H9 (cell line): ENCODE measurements at regions not wholly inside any gene's neighbourhood (a gene's known extent, or its start where the extent isn't known, plus 50 kb on each side); places are given as distances from the start of the nearest gene placed in this dataset.

Experiments used
- DNase-seq: peaks from one replicate; pipeline ENCODE4 v3.0.0-alpha.2; 2017
- H2AFZ ChIP-seq: one replicate; pipeline ENCODE4 v1.6.1; 2013; ENCODE audit warnings: mild to moderate bottlenecking, low read length, control low read depth, moderate library complexity
- H2AK5ac ChIP-seq: 2 replicates; pipeline ENCODE4 v1.6.1; 2013; ENCODE audit warnings: low read length, control low read depth, mixed read lengths; ENCODE audit not compliant: insufficient read length
- H2BK120ac ChIP-seq: one replicate; pipeline ENCODE4 v1.6.1; 2013; ENCODE audit warnings: low read depth, mild to moderate bottlenecking, low read length, control low read depth, inconsistent platforms; ENCODE audit not compliant: poor library complexity, severe bottlenecking
- H2BK12ac ChIP-seq: 2 replicates; pipeline ENCODE4 v1.6.1; 2013; ENCODE audit warnings: low read length, control low read depth, mixed read lengths, low read depth; ENCODE audit not compliant: insufficient read length
- H2BK15ac ChIP-seq: 2 replicates; pipeline ENCODE4 v1.6.1; 2013; ENCODE audit warnings: low read depth, low read length, control low read depth
- H2BK20ac ChIP-seq: one replicate; pipeline ENCODE4 v1.6.1; 2013; ENCODE audit warnings: low read depth, mild to moderate bottlenecking, low read length, control low read depth, inconsistent platforms; ENCODE audit not compliant: poor library complexity, severe bottlenecking
- H2BK5ac ChIP-seq: 2 replicates; pipeline ENCODE4 v1.6.1; 2013; ENCODE audit warnings: low read length, control low read depth, mixed read lengths; ENCODE audit not compliant: insufficient read length
- H3K14ac ChIP-seq: 2 replicates; pipeline ENCODE4 v1.6.1; 2013; ENCODE audit warnings: low read length, control low read depth; ENCODE audit not compliant: insufficient read depth
- H3K18ac ChIP-seq: 2 replicates; pipeline ENCODE4 v1.6.1; 2013; ENCODE audit warnings: low read depth, mild to moderate bottlenecking, mixed read lengths, low read length, control low read depth; ENCODE audit not compliant: insufficient read length
- H3K23ac ChIP-seq: 2 replicates; pipeline ENCODE4 v1.6.1; 2013; ENCODE audit warnings: low read length, control low read depth, mixed read lengths, low read depth; ENCODE audit not compliant: insufficient read length
- H3K23me2 ChIP-seq: 2 replicates; pipeline ENCODE4 v1.6.1; 2013; ENCODE audit warnings: low read depth, mild to moderate bottlenecking, mixed read lengths, low read length, control low read depth; ENCODE audit not compliant: insufficient read length, poor library complexity, severe bottlenecking
- H3K27ac ChIP-seq: 2 replicates; pipeline ENCODE4 v1.5.1; 2013; ENCODE audit warnings: low read length, control low read depth, mixed read lengths, low read depth; ENCODE audit not compliant: insufficient read length
- H3K27me3 ChIP-seq: 2 replicates; pipeline ENCODE4 v1.6.1; 2013; ENCODE audit warnings: low read length, control low read depth, inconsistent platforms; ENCODE audit not compliant: insufficient read depth
- H3K4ac ChIP-seq: 2 replicates; pipeline ENCODE4 v1.6.1; 2013; ENCODE audit warnings: low read depth, mild to moderate bottlenecking, control low read depth, inconsistent platforms, low read length, moderate library complexity
- H3K4me1 ChIP-seq: 2 replicates; pipeline ENCODE4 v1.6.1; 2013; ENCODE audit warnings: low read length, control low read depth, inconsistent platforms; ENCODE audit not compliant: insufficient read depth
- H3K4me2 ChIP-seq: 2 replicates; pipeline ENCODE4 v1.6.1; 2013; ENCODE audit warnings: low read length, control low read depth, mixed read lengths; ENCODE audit not compliant: insufficient read length, insufficient read depth
- H3K56ac ChIP-seq: 2 replicates; pipeline ENCODE4 v1.6.1; 2013; ENCODE audit warnings: low read depth, mild to moderate bottlenecking, mixed read lengths, low read length, control low read depth; ENCODE audit not compliant: insufficient read length
- H3K79me1 ChIP-seq: 2 replicates; pipeline ENCODE4 v1.6.1; 2013; ENCODE audit warnings: low read depth, mild to moderate bottlenecking, moderate library complexity, low read length, control low read depth, inconsistent platforms; ENCODE audit not compliant: insufficient read depth, poor library complexity, severe bottlenecking
- H3K79me2 ChIP-seq: 2 replicates; pipeline ENCODE4 v1.6.1; 2013; ENCODE audit warnings: low read length, control low read depth, inconsistent platforms; ENCODE audit not compliant: insufficient read depth
- H3K9ac ChIP-seq: 2 replicates; pipeline ENCODE4 v1.6.1; 2013; ENCODE audit warnings: low read length, control low read depth, mixed read lengths; ENCODE audit not compliant: insufficient read length; ENCODE audit errors: extremely low read depth
- H3K9me3 ChIP-seq: one replicate; pipeline ENCODE4 v1.6.1; 2013; ENCODE audit warnings: low read depth, low read length, inconsistent platforms; ENCODE audit not compliant: control insufficient read depth
- H3T11ph ChIP-seq: one replicate; pipeline ENCODE4 v1.6.1; 2013; ENCODE audit warnings: mild to moderate bottlenecking, low read length, control low read depth, inconsistent platforms
- H4K20me1 ChIP-seq: one replicate; pipeline ENCODE4 v1.6.1; 2013; ENCODE audit not compliant: control insufficient read depth, insufficient read length, insufficient read depth
- H4K5ac ChIP-seq: 2 replicates; pipeline ENCODE4 v1.6.1; 2013; ENCODE audit warnings: low read depth, mild to moderate bottlenecking, mixed read lengths, low read length, control low read depth; ENCODE audit not compliant: insufficient read length
- H4K8ac ChIP-seq: replicated peaks from 2 replicates; pipeline ENCODE4 v1.6.1; 2013; ENCODE audit warnings: low read length, control low read depth, mixed read lengths, low read depth; ENCODE audit not compliant: insufficient read length
- H4K91ac ChIP-seq: 2 replicates; pipeline ENCODE4 v1.6.1; 2013; ENCODE audit warnings: low read depth, mild to moderate bottlenecking, moderate library complexity, mixed read lengths, low read length, control low read depth; ENCODE audit not compliant: insufficient read length
- H3K27ac Mint-ChIP-seq, 3 experiments: 2 replicates in 2 of 3; 3 replicates in 1 of 3; pipeline ENCODE4 v1.8.0; 2020 to 2021; ENCODE audit warnings: mixed read lengths in 3 of 3, mild to moderate bottlenecking in 1 of 3, moderate library complexity in 1 of 3
- H3K27me3 Mint-ChIP-seq: 2 replicates; pipeline ENCODE4 v1.8.0; 2021; ENCODE audit warnings: low read depth, mild to moderate bottlenecking, moderate library complexity, mixed read lengths
- H3K36me3 Mint-ChIP-seq, 3 experiments: 2 replicates in 2 of 3; 3 replicates in 1 of 3; pipeline ENCODE4 v1.8.0; 2020 to 2021; ENCODE audit warnings: low read depth in 3 of 3, mixed read lengths in 3 of 3; ENCODE audit not compliant: insufficient read depth in 1 of 3
- H3K4me1 Mint-ChIP-seq, 2 experiments: 2 replicates each; pipeline ENCODE4 v1.8.0; 2020; ENCODE audit warnings: mixed read lengths in 2 of 2
- H3K4me3 Mint-ChIP-seq, 2 experiments: 2 replicates in 1 of 2; 3 replicates in 1 of 2; pipeline ENCODE4 v1.8.0; 2020 to 2021; ENCODE audit warnings: mild to moderate bottlenecking in 2 of 2, mixed read lengths in 2 of 2, moderate library complexity in 1 of 2
- H3K9me3 Mint-ChIP-seq, 2 experiments: 2 replicates in 1 of 2; 3 replicates in 1 of 2; pipeline ENCODE4 v1.8.0; 2020; ENCODE audit warnings: mild to moderate bottlenecking in 2 of 2, mixed read lengths in 2 of 2, moderate library complexity in 1 of 2
- CTCF ChIP-seq: fragments of 200-600 bp; sonication (generic); conservative IDR thresholded peaks from 3 replicates; pipeline ENCODE4 v1.8.0; 2021; ENCODE audit warnings: antibody characterized with exemption, mild to moderate bottlenecking
- WGBS: extraction: QIAGEN DNeasy Blood & Tissue Kit; methylation state at CpG from one replicate; pipeline ENCODE4 v1.1.7; 2013; ENCODE audit warnings: missing lambda C conversion rate, low lambda C conversion rate, mixed read lengths; ENCODE audit not compliant: insufficient read length; ENCODE audit errors: extremely low coverage; 5-methylcytosine and 5-hydroxymethylcytosine counted together

- peaks cover 2% of the 10 kb centered on the region; the same call in 1 of the 2 replicates for H3K27me3 Mint-ChIP-seq
- no peak overlapping the region for H3K27ac Mint-ChIP-seq
- peaks cover 26 to 31% of the 10 kb centered on the region in 2 experiments for H3K4me1 Mint-ChIP-seq
- TF ChIP-seq CTCF, result peak; percentile 55
- Histone ChIP-seq H4K8ac (no peak overlapping the region), H2AFZ (no peak overlapping the region), H2BK120ac (no peak overlapping the region), H3K4ac (no peak overlapping the region), H3K23me2 (no peaks in the 10 kb centered on the region), H3K14ac (no peak overlapping the region), H2BK12ac (no peak overlapping the region), H3K27ac (no peak overlapping the region), H2BK20ac (no peak overlapping the region), H3K23ac (no peak overlapping the region), H3K4me1 (no peaks in the 10 kb centered on the region), H4K5ac (no peak overlapping the region), H4K20me1 (no peaks in the 10 kb centered on the region), H4K91ac (no peak overlapping the region), H3K79me2 (no peaks in the 10 kb centered on the region), H3K4me2 (no peak overlapping the region), H3K9me3 (no peaks in the 10 kb centered on the region), H3K18ac (no peak overlapping the region), H2BK5ac (no peak overlapping the region), H3K56ac (no peak overlapping the region), H3T11ph (no peak overlapping the region), H3K9ac (no peak overlapping the region), H2BK15ac (no peak overlapping the region), H3K79me1 (no peaks in the 10 kb centered on the region), H3K27me3 (no peaks in the 10 kb centered on the region), H2AK5ac (no peak overlapping the region)
- no CpG with 5 or more reads among the region's 21 CpGs for WGBS
- no peaks in the 10 kb centered on the region; a peak in 1 of 5 replicates for H3K9me3 Mint-ChIP-seq
- H3K4me3 Mint-ChIP-seq, result no peak overlapping the region
- H3K36me3 Mint-ChIP-seq, result no peaks in the 10 kb centered on the region
- DNase-seq, result peak; percentile 62
Observed at GRCh38 chr18:78770139-78770822, 209.3 kb upstream of the SALL3 start.
